ENCODE measurements at regions not wholly inside any gene's neighbourhood (a gene's known extent, or its start where the extent isn't known, plus 50 kb on each side); places are given as distances from the start of the nearest gene placed in this dataset.

GRCh38 chr16:55037046-55037445, 106.4 kb downstream of the IRX5 start:
- TF ChIP-seq CTCF (IDR thresholded peaks at IDR 0.05) (no peak), ZFX (IDR thresholded peaks at IDR 0.05; ENCODE audit: borderline replicate concordance) (no peak)

Measured in 22Rv1 (cell line).